CD8-positive, alpha-beta memory T cell (primary cell): ENCODE measurements at regions not wholly inside any gene's neighbourhood (a gene's known extent, or its start where the extent isn't known, plus 50 kb on each side); places are given as distances from the start of the nearest gene placed in this dataset.

ENCODE experiments used
- CTCF ChIA-PET: fragments of 350-600 bp; sonication (Branson Sonifier 250); formaldehyde crosslinking; loops from one replicate; lab custom pipeline; 2021; ENCODE audit warnings: antibody characterized with exemption; lab: Charles Lee
- POLR2A ChIA-PET: fragments of 350-600 bp; sonication (Branson Sonifier 250); formaldehyde crosslinking; loops from one replicate; lab custom pipeline; 2021; ENCODE audit warnings: antibody characterized with exemption; lab: Charles Lee
- DNase-seq, 5 donors: peaks; one replicate each; pipeline versions ENCODE4 v3.0.0 to v3.0.0-alpha.2; 2020 to 2022; ENCODE audit warnings: mixed read lengths in 1 of 5
- H3K27ac ChIP-seq: one replicate; pipeline ENCODE4 v1.7.0; 2013; ENCODE audit warnings: low read depth, mild to moderate bottlenecking, low read length, moderate library complexity
- H3K27me3 ChIP-seq: 2 replicates; pipeline ENCODE4 v1.7.0; 2013; ENCODE audit warnings: low read length, mild to moderate bottlenecking; ENCODE audit not compliant: insufficient read depth, poor library complexity, severe bottlenecking
- H3K36me3 ChIP-seq: 2 replicates; pipeline ENCODE4 v1.7.0; 2013; ENCODE audit warnings: mild to moderate bottlenecking, low read length, moderate library complexity; ENCODE audit not compliant: insufficient read depth
- H3K4me1 ChIP-seq: 2 replicates; pipeline ENCODE4 v1.7.0; 2013; ENCODE audit warnings: mild to moderate bottlenecking, low read length, moderate library complexity; ENCODE audit not compliant: insufficient read depth
- H3K4me3 ChIP-seq: 2 replicates; pipeline ENCODE4 v1.7.0; 2013; ENCODE audit warnings: mild to moderate bottlenecking, low read length
- H3K9me3 ChIP-seq: 2 replicates; pipeline ENCODE4 v1.7.0; 2013; ENCODE audit warnings: mild to moderate bottlenecking, low read length
- H3K27ac Mint-ChIP-seq, 8 donors: one replicate each; pipeline ENCODE4 v1.8.0; 2020 to 2021; ENCODE audit warnings: mixed read lengths in 8 of 8, mild to moderate bottlenecking in 6 of 8, inconsistent platforms in 3 of 8, moderate library complexity in 3 of 8
- H3K27me3 Mint-ChIP-seq, 2 donors: one replicate each; pipeline ENCODE4 v1.8.0; 2020 to 2021; ENCODE audit warnings: mixed read lengths in 2 of 2, mild to moderate bottlenecking in 1 of 2, moderate library complexity in 1 of 2
- H3K36me3 Mint-ChIP-seq, 3 donors: one replicate each; pipeline ENCODE4 v1.8.0; 2020 to 2021; ENCODE audit warnings: mixed read lengths in 3 of 3, inconsistent platforms in 1 of 3, mild to moderate bottlenecking in 1 of 3
- H3K4me1 Mint-ChIP-seq, 3 donors: one replicate each; pipeline ENCODE4 v1.8.0; 2020 to 2021; ENCODE audit warnings: mixed read lengths in 3 of 3, inconsistent platforms in 1 of 3, mild to moderate bottlenecking in 1 of 3
- H3K4me3 Mint-ChIP-seq, 7 donors: one replicate each; pipeline ENCODE4 v1.8.0; 2020 to 2021; ENCODE audit warnings: mixed read lengths in 7 of 7, mild to moderate bottlenecking in 6 of 7, moderate library complexity in 4 of 7, inconsistent platforms in 2 of 7
- H3K9me3 Mint-ChIP-seq, 5 donors: one replicate each; pipeline ENCODE4 v1.8.0; 2020 to 2022; ENCODE audit warnings: mixed read lengths in 5 of 5, mild to moderate bottlenecking in 3 of 5, moderate library complexity in 2 of 5, inconsistent platforms in 1 of 5

DNA sequence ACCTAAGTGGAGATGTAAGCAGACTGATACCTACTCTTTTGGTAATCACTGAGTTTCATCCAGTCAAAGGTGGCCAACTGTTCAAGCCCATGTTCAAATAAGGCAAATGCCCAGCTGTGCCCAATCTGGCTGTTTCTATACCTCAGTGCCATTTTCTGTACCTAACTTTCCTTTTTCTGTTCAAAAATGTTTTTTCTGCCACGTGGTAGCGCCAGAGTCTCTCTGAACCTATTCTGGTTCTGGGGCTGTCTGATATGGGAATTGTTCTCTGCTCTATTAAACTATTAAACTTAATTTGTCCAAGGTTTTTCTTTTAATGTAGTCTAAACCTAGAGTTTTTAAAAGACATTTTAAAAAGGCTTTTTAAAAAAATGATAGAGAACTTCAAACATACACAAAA, 391.2 kb downstream of the NOVA1 start:
- POLR2A ChIA-PET = no interaction called here
- Histone ChIP-seq H3K27ac (no peak overlapping the region), H3K4me3 (no peak overlapping the region), H3K4me1 (no peaks in the 10 kb centered on the region), H3K9me3 (no peaks in the 10 kb centered on the region), H3K36me3 (no peaks in the 10 kb centered on the region), H3K27me3 (no peaks in the 10 kb centered on the region)
- no peak for DNase-seq
- Mint-ChIP-seq H3K4me1 (no peaks in the 10 kb centered on the region), H3K9me3 (peaks cover 7 to 24% (median 16%) of the 10 kb centered on the region in 5 donors), H3K4me3 (no peak overlapping the region), H3K27ac (no peak overlapping the region), H3K27me3 (no peaks in the 10 kb centered on the region), H3K36me3 (no peaks in the 10 kb centered on the region)
- CTCF ChIA-PET = no interaction called here

DNA sequence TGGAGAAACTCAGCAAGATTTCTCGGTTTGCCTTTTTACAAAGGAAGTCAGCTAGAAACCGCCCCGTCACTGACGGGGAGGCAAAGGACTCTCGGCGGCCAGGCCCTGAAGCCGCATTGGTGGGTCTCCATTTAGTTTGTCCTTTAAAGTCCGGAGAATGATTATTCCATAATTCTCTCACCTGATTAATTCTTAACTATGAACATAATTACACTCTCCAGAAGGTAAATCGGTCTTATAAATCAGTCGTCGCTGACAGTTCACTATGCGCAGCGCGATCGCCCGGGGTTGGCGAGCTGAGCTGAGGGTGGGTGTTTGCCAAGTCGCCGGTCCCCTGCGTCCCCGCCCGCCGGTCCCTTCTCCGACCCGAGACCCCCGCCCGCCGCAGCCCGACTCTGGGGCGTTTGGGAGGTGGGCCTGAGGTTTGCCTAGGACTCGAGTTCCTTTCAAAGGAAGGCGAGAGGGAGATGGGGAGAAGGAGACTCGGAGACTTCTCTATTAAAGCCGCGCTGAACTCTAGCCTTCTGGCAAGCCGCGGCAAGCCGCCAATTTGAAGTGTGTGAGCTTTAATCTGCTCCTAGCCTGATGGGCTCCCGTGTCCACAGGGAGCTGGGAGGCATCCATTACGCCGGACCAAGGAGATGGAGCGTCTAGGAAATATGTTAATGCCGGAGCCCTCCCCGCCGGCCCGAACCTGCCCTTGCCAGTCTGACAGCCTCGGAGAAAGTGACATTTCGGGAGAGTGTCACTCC, 392.9 kb downstream of the NOVA1 start:
- Histone ChIP-seq H3K9me3 (no peaks in the 10 kb centered on the region), H3K27ac (no peak overlapping the region), H3K36me3 (no peaks in the 10 kb centered on the region), H3K4me3 (no peak overlapping the region), H3K4me1 (no peaks in the 10 kb centered on the region), H3K27me3 (no peaks in the 10 kb centered on the region)
- Mint-ChIP-seq H3K27me3 (no peaks in the 10 kb centered on the region), H3K4me1 (no peaks in the 10 kb centered on the region), H3K9me3 (peaks cover 12 to 26% (median 18%) of the 10 kb centered on the region in 5 donors), H3K4me3 (no peak overlapping the region), H3K27ac (no peak overlapping the region), H3K36me3 (no peaks in the 10 kb centered on the region)
- ChIA-PET CTCF (no interaction called here), POLR2A (no interaction called here)
- no peak for DNase-seq

DNA sequence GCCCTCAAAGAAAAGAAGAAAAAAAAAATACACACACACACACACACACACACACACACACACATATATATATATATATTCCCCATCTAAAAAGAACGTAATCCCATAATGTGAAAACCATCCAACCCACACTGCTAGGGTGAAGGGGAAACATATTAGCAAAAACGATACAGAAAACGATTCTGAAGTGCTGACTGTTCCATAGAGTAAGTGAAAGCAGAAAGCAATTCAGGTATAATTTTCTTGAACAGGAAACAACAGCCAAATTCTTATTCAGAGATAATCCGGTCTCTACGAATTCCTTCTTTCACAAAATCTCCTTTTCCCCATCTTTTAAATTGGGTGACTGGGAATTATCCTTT, 393.5 kb downstream of the NOVA1 start:
- H3K27ac Mint-ChIP-seq = no peak overlapping the region
- no peak overlapping the region for H3K4me3 ChIP-seq
- no peaks in the 10 kb centered on the region for H3K4me1 ChIP-seq
- H3K27me3 ChIP-seq = no peaks in the 10 kb centered on the region
- H3K27ac ChIP-seq = no peak overlapping the region
- no peaks in the 10 kb centered on the region for H3K27me3 Mint-ChIP-seq
- no peak overlapping the region for H3K4me3 Mint-ChIP-seq
- no peaks in the 10 kb centered on the region for H3K9me3 ChIP-seq
- no peak for DNase-seq
- peaks cover 12 to 26% (median 21%) of the 10 kb centered on the region in 5 donors for H3K9me3 Mint-ChIP-seq
- H3K36me3 ChIP-seq = no peaks in the 10 kb centered on the region
- H3K36me3 Mint-ChIP-seq = no peaks in the 10 kb centered on the region
- H3K4me1 Mint-ChIP-seq = no peaks in the 10 kb centered on the region
- CTCF ChIA-PET = no interaction called here
- POLR2A ChIA-PET = no interaction called here

DNA sequence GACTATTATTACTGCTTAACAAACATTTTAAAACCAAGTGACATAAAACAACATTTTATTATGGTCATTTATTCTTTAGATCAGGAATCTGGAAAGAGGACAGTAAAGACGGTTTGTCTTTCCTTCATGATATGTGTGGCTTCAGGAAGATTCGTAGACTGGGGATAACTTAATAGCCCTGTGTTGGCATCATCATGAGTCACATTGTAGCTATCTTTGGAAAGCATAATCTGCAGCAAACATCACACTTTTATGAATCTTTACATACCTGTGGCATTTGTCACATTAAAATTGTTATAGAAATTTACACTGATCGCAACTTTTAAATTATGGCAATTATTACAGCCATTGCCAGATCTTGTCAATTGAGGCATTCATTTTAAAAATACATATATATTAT, 397.1 kb downstream of the NOVA1 start:
- POLR2A ChIA-PET = no interaction called here
- H3K9me3 Mint-ChIP-seq = peaks cover 14 to 37% (median 20%) of the 10 kb centered on the region in 5 donors
- DNase-seq = no peak
- H3K4me3 ChIP-seq = no peak overlapping the region
- no peaks in the 10 kb centered on the region for H3K9me3 ChIP-seq
- H3K36me3 ChIP-seq = no peaks in the 10 kb centered on the region
- H3K4me1 Mint-ChIP-seq = no peaks in the 10 kb centered on the region
- CTCF ChIA-PET = no interaction called here
- no peak overlapping the region for H3K27ac ChIP-seq
- H3K36me3 Mint-ChIP-seq = no peaks in the 10 kb centered on the region
- H3K4me3 Mint-ChIP-seq = no peak overlapping the region
- no peaks in the 10 kb centered on the region for H3K27me3 ChIP-seq
- H3K27me3 Mint-ChIP-seq = no peaks in the 10 kb centered on the region
- H3K27ac Mint-ChIP-seq = no peak overlapping the region
- no peaks in the 10 kb centered on the region for H3K4me1 ChIP-seq

DNA sequence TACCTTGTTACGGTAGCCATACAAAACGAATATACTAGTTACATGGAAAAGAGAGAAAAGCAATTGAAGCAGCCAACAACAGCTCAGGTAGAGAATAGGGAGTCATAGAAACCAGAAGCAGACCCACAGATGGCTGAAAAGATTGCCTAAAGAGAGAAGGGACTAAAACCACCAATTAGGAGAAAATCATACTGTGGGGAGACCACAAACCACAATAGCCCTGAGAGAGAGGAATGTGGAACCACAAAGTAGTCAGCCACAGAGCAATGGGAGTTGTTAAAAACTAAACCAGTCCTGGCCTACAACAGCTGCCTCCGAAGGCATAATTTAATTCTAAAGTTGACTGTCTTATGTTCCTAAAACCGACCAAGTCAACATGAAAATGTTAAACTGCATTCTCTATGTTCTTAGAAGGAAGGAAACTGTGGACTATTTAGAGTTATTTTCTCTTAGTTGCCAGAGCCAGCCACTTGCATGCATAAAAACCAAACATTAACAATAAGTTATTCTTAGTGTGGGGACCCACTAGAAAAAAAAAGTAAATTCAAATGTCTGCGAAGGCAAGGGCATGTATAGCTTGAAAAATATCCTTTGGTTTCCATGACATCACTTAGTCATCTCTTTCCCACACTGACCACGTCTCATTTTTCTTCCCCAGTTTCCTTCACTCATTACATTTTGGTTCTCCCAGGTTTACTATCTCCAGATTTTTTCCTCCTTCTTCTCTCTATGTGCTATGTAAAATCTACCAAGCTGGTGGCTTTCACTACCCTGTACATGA, 398.1 kb downstream of the NOVA1 start:
- no peaks in the 10 kb centered on the region for H3K36me3 ChIP-seq
- CTCF ChIA-PET = no interaction called here
- H3K4me1 ChIP-seq = no peaks in the 10 kb centered on the region
- no peaks in the 10 kb centered on the region for H3K9me3 ChIP-seq
- DNase-seq = no peak
- no peak overlapping the region for H3K27ac ChIP-seq
- H3K4me3 ChIP-seq = no peak overlapping the region
- H3K4me1 Mint-ChIP-seq = no peaks in the 10 kb centered on the region
- H3K27ac Mint-ChIP-seq = no peak overlapping the region
- peaks cover 12 to 35% (median 20%) of the 10 kb centered on the region in 5 donors for H3K9me3 Mint-ChIP-seq
- H3K36me3 Mint-ChIP-seq = no peaks in the 10 kb centered on the region
- POLR2A ChIA-PET = no interaction called here
- H3K27me3 ChIP-seq = no peaks in the 10 kb centered on the region
- H3K4me3 Mint-ChIP-seq = no peak overlapping the region
- no peaks in the 10 kb centered on the region for H3K27me3 Mint-ChIP-seq

DNA sequence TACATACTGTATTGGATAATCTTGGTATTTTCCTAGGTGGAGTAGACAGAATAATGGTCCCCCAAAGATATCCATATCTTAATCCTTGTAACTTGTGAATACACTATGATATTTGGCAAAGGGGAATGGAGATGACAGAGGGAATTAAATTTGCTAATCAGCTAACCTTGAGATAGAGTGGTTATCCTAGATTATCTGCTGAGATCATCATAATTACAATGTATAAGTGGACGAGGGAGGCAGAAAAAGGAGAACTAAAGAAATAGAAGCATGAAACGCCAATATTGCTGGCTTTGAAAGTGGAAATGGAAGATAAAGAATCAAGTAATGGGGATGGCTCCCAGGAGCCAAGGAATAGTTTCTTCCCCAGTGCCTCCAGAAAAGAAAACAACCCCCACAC, 398.7 kb downstream of the NOVA1 start:
- H3K4me1 Mint-ChIP-seq = no peaks in the 10 kb centered on the region
- H3K4me3 Mint-ChIP-seq = no peak overlapping the region
- no peak overlapping the region for H3K27ac ChIP-seq
- CTCF ChIA-PET = no interaction called here
- no peak overlapping the region for H3K4me3 ChIP-seq
- POLR2A ChIA-PET = no interaction called here
- H3K36me3 ChIP-seq = no peaks in the 10 kb centered on the region
- H3K9me3 Mint-ChIP-seq = peaks cover 10 to 35% (median 18%) of the 10 kb centered on the region in 5 donors
- H3K27me3 Mint-ChIP-seq = no peaks in the 10 kb centered on the region
- DNase-seq = no peak
- H3K9me3 ChIP-seq = no peaks in the 10 kb centered on the region
- H3K4me1 ChIP-seq = no peaks in the 10 kb centered on the region
- no peak overlapping the region for H3K27ac Mint-ChIP-seq
- no peaks in the 10 kb centered on the region for H3K27me3 ChIP-seq
- H3K36me3 Mint-ChIP-seq = no peaks in the 10 kb centered on the region

DNA sequence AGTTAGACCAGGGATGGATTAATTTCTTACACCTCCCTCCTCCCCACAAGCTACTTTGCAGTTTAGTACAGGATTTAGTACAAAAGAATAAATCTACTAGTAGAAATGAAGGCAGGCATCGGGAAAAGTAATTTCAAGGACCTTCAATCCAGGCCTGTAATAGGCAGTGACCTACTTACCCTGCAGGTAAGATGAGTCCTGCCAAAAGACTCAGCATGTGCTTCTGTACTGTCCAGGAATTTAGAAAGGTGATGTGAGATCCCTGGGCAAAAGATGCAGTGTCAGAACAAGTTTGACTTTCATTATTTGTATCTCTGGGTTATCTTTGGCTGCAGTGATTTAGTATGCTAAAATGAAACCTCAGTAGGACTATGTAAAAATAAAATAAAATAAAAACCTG, 403.0 kb downstream of the NOVA1 start:
- no peaks in the 10 kb centered on the region for H3K36me3 Mint-ChIP-seq
- ChIA-PET POLR2A (no interaction called here), CTCF (no interaction called here)
- Histone ChIP-seq H3K9me3 (no peaks in the 10 kb centered on the region), H3K4me1 (no peaks in the 10 kb centered on the region), H3K27ac (no peak overlapping the region), H3K27me3 (no peaks in the 10 kb centered on the region), H3K36me3 (no peaks in the 10 kb centered on the region), H3K4me3 (no peak overlapping the region)
- no peak overlapping the region for H3K4me3 Mint-ChIP-seq
- no peaks in the 10 kb centered on the region for H3K4me1 Mint-ChIP-seq
- peaks cover 5 to 33% (median 21%) of the 10 kb centered on the region in 5 donors for H3K9me3 Mint-ChIP-seq
- H3K27me3 Mint-ChIP-seq = peaks cover 0 to 2% of the 10 kb centered on the region in 2 donors
- no peak for DNase-seq
- no peak overlapping the region for H3K27ac Mint-ChIP-seq

DNA sequence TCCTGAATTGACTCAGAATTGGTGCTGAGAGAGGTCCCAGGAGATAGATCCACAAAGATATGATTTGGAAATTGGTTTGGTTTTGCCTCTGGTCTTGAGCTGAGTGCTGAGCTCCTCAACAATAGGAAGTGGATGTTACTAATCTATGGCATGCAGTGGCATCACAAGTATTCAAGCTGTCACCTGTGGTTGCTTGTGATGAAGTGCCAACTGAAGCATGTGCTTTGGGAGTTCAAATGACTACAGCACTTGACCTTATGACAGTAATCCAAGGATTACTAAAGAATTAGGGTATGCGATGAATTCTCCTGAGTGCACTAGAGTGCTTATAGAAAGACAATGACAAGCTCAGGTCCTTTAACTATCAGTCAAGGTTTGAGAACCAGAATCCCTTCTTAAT, 406.2 kb downstream of the NOVA1 start:
- H3K36me3 ChIP-seq = no peaks in the 10 kb centered on the region
- DNase-seq = no peak
- Mint-ChIP-seq H3K36me3 (no peaks in the 10 kb centered on the region), H3K4me1 (no peaks in the 10 kb centered on the region), H3K9me3 (peaks cover 4 to 38% (median 13%) of the 10 kb centered on the region in 5 donors), H3K27ac (no peak overlapping the region), H3K27me3 (peaks cover 0 to 2% of the 10 kb centered on the region in 2 donors), H3K4me3 (no peak overlapping the region)
- ChIA-PET POLR2A (no interaction called here), CTCF (no interaction called here)
- no peaks in the 10 kb centered on the region for H3K4me1 ChIP-seq
- H3K4me3 ChIP-seq = no peak overlapping the region
- H3K27ac ChIP-seq = no peak overlapping the region
- no peaks in the 10 kb centered on the region for H3K9me3 ChIP-seq
- H3K27me3 ChIP-seq = no peaks in the 10 kb centered on the region
